H1 (cell line): ENCODE measurements at regions not wholly inside any gene's neighbourhood (a gene's known extent, or its start where the extent isn't known, plus 50 kb on each side); places are given as distances from the start of the nearest gene placed in this dataset.

ENCODE experiments used
- CTCF ChIP-seq, 3 experiments: IDR thresholded peaks; 1 replicate in 2 of 3; 2 replicates in 1 of 3; pipeline versions ENCODE4 v1.5.1 to v1.6.1; 2011; ENCODE audit warnings: low read length in 3 of 3, mild to moderate bottlenecking in 3 of 3, inconsistent platforms in 2 of 3, low read depth in 1 of 3, moderate library complexity in 1 of 3; ENCODE audit not compliant: insufficient read depth in 1 of 3; ENCODE audit errors: control extremely low read depth in 1 of 3
- FOSL1 ChIP-seq: IDR thresholded peaks from 2 replicates; pipeline ENCODE4 v1.6.1; 2011; ENCODE audit warnings: mild to moderate bottlenecking, low read depth, low read length, moderate library complexity; ENCODE audit not compliant: insufficient read depth
- MAX ChIP-seq: IDR thresholded peaks from 2 replicates; pipeline ENCODE4 v1.6.1; 2012; ENCODE audit warnings: inconsistent platforms

DNA sequence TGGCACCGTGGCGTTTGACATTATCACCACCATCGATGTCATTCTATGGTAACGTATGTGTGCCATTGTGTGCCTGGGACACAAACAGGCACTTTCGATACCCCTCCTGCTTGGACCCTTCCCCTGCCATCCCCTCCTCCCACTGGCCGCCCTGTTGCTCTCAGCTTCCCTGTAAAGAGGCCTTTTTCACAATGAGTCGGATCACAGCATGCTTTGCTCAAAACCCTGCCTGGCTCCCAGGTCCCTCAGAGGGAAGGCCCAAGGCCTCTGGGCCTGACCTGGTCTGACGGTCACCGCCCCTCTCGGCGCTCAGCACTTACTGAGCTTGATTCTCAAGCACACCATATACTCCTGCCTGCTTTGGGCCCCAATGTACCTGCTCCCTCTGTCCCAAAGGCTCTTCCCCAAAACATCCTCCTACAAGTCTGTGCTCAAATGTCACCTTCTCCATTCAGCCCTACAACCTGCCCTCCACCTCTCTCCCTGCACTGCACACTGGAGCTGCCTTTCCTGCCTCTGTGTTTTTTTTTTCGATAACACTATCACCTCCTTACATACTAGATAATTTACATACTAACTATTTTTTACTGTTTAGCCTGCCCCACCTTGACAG lies 303.8 kb downstream of the SOX9 start:
- TF ChIP-seq CTCF (IDR thresholded peaks at IDR 0.05; ENCODE audit: control extremely low read depth in 1 of 3, insufficient read depth in 1 of 3, low read depth in 1 of 3, low read length in 3 of 3): no peak
- no peak for TF ChIP-seq MAX
- no peak for TF ChIP-seq FOSL1
